ENCODE measurements at regions not wholly inside any gene's neighbourhood (a gene's known extent, or its start where the extent isn't known, plus 50 kb on each side); places are given as distances from the start of the nearest gene placed in this dataset.
"Not testable (repeated sequence)": the region's sequence is repeated elsewhere in the genome, so short reads cannot be mapped to it uniquely, and the experiment has no call there.

DNA sequence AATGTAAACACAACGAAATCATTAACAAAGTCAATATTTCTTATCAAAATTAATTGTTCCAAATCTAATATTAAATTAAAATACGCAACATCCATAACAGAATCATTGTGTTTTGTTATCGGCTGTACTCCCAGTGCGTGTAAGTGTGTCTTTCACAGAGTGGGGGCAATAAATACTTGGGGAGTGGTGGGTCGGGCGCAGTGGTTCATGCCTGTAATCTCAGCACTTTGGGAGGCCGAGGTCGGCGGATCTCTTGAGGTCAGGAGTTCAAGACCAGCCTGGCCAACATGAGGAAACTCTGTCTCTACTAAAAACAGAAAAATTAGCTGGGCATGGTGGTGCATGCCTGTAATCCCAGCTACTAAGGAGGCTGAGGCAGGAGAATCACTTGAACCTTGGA is 893.6 kb upstream of the SLITRK1 start:
- DNase-seq (ENCODE audit: low read depth in 2 of 2): not testable (repeated sequence)

DNA sequence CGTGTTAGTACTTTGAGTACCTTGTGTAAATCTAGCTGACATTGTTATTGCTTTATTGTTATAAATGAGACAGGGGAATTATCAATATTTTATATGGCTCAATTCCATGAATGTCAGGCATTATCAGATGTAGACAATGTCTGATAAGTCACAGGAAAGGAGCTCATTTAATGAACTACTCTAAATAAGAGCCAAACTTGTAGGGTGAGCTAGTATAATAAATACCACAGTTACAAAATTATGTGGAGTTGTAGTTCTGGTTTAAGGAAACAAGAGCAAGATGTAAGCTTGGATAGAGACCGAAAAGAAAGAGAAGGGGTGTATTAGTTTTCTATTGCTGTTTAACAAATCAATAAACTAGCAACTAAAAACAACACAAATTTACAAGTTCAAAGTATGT is 891.8 kb upstream of the SLITRK1 start:
- DNase-seq (ENCODE audit: low read depth in 2 of 2): no peak

DNA sequence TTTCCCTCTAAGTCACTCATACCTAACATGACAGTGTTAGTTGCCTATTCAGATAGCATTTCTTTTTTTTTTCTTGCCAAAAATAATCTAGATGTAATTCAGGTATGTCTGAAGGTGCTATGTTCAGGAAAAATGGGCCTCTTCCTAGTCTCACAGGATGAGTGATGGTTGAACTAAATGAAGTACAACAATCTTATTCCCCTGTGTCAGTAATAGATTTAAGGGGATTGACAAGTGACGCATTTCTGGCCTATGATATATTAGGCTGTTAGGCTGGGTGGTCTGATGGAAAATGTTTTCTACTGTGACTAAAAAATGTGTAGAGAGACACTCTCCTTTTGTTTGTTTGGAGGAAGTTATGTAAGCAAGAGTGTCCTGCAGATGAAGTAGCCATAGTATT is 878.7 kb upstream of the SLITRK1 start:
- no peak for DNase-seq (ENCODE audit: low read depth in 2 of 2)

DNA sequence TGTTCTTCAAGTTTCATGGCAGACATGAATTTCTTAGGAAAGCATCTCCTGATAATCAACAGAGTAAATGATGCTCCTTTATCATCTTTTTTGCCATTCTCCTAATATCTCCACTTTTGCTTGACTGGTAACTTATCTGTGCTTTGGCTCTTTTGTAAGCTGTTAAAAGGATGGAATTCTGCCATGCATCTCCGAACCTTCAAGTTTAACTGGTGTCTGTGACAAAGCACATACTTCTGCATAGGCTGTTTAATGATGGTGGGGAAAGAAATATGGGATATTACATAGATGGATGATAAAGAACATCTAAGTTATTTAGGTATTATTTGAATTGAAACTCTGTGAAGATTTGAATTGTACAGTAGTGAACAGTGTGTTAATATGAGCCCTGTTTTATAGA is 866.9 kb upstream of the SLITRK1 start:
- DNase-seq (ENCODE audit: low read depth in 2 of 2): no peak

DNA sequence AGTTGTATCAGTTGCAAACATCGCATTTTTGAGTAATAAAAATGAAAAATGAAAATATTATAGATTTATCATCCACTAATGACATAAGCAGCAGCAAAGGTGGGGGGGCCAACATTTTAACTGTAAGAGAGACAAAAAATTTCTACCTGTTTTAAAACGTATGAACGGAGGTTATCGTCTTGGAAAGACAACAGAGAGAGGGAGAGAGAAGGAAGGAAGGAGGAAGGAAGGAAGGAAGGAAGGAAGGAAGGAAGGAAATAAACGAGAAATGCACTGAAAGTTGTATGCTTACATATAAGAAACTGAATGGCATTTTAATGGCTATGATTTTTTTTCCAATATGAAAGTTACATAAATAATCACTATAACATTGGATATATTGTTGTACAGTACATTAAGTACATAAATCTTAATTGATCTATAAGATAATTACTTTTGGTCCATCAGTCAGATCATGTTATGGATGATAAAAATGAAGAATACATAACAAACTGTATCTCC is 862.8 kb upstream of the SLITRK1 start:
- DNase-seq (ENCODE audit: low read depth in 2 of 2): no peak

DNA sequence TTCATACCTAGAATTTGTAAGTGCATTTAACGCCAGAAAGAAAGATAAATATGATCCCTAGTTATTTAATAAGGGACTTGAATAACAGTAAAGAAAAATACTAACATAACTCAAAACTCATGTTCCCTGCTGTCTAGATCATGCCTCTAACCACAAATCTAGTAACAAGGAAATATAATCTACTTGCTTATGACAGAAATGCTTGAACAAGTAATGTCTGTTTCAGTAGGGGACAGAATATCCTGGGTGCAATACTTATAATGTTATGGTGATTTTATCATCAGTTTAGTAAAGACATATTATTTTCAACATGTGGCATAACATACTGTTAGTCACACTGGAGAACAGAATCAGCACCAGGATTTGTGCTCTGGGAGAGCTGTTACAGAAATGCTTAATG is 861.9 kb upstream of the SLITRK1 start:
- no peak for DNase-seq (ENCODE audit: low read depth in 2 of 2)

DNA sequence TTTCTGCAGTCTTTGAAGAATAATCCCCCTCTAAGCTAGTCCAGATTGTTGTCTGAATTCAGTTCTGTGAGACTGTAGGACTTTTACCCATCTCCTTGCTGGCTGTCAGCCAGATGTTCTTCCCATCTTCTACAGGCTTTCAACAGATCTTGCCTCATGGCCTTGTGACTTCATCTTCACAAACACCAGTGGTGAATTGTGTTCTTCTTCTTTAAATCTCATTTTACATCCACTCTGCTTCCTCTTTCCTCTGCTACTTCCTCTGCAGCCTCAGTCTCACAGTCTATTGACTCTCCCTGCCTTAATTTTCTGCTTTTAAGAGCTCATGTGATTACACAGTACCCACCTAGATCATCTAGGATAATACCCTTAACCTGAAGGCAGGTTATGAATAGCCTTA is 859.0 kb upstream of the SLITRK1 start:
- DNase-seq (ENCODE audit: low read depth in 2 of 2): no peak

DNA sequence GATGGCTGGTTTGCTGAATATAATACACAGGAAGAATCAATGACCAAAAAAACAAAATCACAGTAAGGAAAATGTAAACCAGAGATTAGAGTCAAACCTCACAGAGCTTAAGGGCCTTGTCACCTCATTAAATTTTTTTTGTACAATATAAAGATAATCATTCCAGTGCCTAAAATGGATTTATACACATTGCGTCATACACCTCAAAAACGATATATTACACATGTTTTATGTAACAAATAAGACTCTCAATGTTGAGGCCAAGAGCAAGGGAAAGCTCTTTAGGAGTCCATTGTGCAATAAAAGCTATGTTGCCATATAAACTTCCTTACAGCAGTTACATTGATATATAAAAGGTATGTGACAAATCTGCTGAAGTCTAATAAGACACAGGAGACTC is 856.7 kb upstream of the SLITRK1 start:
- DNase-seq (ENCODE audit: low read depth in 2 of 2): no peak

DNA sequence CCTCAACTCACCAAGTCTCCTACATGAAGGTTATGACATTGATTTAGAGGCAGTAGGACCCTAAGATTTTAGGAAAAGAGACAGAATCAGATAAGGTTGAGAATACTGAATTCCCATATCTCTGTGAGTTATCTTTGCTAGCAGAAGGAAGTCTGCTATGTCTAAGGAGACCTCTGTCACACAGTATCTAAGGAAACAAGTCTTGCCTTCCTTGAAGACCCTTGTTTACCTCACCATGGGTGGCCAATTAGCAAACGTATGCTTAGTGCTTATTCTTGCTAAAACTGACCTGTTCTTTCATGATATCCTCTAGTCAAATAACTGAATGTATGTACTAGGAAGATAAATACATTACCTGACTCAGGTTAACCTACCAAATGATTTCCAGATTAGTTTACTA is 855.4 kb upstream of the SLITRK1 start:
- DNase-seq (ENCODE audit: low read depth in 2 of 2): no peak

DNA sequence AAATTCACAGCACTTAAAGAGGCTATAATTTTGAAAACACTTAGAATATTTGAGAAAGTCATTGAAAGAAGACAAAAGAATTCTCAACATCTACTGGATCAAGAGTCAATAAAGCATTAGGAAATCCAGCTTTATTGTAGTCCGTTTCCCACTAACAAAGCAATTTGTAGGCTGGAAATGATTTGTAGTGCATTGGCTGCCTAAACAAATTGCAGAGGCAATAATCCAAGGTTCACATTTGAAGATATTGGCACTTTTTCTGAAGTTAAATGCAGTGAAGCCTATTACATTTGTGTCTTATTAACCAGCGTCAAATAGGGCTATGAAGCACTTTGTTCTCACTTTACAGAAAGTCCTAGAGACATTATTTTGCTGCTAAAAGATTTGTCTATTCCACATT is 848.1 kb upstream of the SLITRK1 start:
- DNase-seq (ENCODE audit: low read depth in 2 of 2): no peak

DNA sequence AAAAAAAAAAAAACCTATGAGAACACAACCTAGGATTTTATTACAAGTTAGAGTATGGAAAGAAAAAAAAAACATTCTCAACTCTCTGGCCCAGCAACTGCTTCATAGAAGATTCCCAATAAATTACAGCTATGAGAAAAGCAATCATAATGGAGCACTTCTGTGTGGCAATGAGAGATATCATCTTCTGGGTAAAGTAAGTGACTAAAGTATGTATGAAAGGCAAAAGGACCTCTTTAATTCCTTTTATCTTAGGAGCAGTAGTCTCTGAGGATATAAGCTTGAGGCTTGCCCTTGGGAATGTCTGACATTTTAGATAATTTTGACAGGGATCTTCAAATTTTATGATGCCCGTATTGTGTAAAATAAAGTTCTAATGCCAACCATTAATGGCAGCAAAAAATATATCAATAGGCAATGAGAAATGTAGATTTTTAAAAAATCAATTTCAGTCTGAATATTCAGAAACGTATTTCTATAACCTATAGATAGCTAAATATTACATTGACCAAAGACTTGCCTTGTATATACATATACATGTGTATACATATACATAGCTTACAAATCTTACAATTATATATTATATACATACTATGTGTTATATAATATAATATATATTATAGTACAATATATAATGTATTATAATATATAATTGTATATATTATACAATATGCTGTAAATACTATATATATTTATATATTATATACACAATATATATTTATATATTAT is 823.9 kb upstream of the SLITRK1 start:
- no peak for DNase-seq (ENCODE audit: low read depth in 2 of 2)

DNA sequence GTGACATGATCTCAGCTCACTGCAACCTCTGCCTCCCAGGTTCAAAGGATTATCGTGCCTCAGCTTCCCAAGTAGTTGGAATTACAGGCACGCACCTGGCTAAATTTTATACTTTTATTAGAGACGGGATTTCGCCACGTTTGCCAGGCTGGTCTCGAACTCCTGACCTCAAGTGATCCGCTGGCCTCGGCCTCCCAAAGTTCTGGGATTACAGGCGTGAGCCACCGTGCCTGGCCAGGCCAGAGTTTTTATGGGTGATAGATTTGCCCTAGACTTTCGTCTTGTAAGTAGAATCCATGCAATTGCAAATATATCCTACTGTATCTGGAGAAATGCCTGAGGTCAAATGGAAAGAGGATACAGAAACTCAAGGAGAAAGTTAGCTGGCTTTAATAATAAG is 819.9 kb upstream of the SLITRK1 start:
- DNase-seq (ENCODE audit: low read depth in 2 of 2): no peak

DNA sequence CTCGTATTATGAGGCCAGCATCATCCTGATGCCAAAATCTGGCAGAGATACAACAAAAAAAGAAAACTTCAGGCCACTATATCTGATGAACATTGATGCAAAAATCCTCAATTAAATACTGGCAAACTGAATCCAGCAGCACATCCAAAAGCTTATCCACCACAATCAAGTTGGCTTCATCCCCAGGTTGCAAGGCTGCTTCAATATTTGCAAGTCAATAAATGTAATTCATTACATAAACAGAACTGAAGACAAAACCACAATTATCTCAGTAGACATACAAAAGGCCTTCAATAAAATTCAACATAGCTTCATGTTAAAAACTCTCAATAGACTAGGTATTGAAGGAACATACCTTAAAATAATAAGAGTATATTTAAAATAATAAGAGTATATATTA is 815.3 kb upstream of the SLITRK1 start:
- not testable (repeated sequence) for DNase-seq (ENCODE audit: low read depth in 2 of 2)

DNA sequence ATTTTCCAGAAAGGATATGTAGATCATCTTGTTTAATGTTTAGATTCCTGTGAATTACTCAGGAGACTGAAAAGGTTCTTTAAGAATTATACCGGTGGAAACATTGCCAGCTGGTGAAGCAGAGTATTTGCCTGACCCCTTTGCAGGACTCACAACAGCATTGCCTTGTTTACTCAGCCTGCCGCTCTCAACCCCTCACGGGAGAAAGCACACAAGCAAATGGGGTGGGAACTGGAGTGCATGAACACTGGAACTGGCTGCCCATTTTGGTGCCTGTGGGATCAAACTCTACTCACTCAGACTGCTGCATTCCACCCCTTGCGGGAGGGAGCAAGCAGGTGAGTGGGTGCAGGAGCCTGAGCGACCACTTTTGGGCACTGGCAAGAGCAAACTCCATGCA is 804.7 kb upstream of the SLITRK1 start:
- DNase-seq (ENCODE audit: low read depth in 2 of 2): no peak

DNA sequence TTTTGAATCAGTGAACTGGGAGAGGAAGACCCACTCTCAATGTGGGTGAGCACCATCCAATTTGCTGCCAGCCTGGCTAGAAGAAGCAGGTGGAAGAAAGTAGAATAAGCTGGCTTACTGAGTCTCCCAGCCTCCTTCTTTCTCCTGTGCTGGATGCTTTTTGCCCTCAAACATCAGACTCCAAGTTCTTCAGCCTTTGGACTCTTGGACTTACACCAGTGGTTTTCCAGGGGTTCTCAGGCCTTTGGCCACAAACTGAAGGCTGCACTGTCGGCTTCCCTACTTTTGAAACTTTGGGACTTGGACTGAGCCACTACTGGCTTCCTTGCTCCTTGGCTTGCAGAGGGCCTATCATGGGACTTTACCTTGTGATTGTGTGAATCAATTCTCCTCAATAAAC is 804.2 kb upstream of the SLITRK1 start:
- no peak for DNase-seq (ENCODE audit: low read depth in 2 of 2)

DNA sequence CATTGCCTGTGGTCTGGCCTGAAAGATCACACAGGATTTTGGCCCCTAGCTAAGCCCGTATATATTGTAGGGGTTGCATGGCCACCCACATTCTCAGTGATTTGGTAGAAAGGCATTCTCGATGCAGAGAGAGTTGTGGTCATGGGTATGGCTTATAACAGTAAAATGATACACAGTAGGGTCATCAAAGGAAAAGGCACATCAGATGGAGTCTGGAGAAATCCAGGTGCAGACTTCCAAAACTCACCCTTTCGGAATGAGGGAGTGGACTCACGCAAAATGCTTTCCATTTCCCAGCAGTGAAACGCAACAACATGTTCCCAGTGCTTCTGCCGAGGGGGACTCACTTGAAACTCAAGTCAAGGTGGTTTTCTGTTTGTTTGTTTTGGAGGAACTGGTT is 802.5 kb upstream of the SLITRK1 start:
- DNase-seq (ENCODE audit: low read depth in 2 of 2): no peak

DNA sequence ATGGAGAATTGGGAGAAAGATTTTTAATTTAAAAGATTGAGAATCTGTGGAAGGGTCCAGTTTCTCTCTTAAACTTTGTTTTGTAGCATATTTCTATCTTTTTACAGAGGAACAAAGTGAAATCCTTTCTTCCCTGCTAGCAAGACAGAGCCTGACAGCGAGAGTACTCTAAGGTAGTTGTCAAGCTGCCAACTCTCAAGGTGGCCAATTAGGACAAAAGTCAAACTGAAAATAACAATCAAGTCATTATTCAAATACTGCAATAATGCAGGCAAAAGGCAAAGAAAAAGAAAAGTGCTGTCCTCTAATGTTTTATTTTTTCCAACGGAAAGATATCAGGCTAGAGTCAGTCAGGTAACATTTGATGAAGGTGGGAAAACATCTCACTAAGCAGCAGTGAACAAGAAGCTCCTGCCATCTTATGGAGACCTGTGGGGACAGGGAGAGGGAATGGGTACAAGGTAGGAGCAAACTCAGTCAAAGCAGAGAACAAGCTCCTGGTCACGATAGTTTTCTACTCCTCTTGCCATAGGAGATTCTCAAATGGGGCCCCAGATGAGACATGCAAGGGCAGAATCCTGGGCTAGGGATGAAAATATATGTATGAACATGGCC is 801.9 kb upstream of the SLITRK1 start:
- DNase-seq (ENCODE audit: low read depth in 2 of 2): no peak

DNA sequence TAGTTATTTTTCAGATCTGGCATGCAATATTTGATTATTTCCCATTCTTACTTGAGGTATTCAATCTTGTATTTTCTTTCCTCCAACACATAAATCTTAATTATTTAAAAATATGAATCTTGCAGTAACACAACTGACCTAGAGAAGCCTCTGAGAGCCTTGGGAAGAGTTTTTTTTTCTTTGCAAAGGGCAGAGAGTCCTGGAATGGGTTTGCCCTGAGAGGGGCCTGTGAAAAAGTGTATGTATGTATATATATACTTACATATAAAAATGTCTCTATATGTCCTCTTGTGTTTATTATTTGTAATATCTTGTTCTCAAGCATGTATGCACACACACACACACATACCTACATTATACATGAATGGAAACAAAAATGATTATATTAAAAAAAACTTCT is 801.2 kb upstream of the SLITRK1 start:
- DNase-seq (ENCODE audit: low read depth in 2 of 2): no peak

DNA sequence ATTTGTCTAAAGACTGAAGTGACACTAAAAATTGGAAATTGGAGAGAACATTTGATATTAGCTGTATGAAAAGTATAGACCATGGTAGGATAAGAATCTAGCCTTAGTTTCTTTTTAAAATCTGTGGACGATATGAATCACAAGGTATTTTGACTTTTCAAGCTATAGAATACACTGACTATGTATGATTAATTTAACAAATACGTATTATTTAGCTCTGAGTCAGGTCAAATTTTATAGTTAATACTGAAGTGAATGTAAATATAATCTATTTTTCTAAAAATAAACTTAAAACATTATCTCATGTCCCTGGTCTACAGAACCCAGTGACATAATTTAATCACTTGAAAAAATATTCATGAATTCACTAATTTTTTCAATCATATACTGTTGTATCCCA is 795.6 kb upstream of the SLITRK1 start:
- DNase-seq (ENCODE audit: low read depth in 2 of 2): no peak

DNA sequence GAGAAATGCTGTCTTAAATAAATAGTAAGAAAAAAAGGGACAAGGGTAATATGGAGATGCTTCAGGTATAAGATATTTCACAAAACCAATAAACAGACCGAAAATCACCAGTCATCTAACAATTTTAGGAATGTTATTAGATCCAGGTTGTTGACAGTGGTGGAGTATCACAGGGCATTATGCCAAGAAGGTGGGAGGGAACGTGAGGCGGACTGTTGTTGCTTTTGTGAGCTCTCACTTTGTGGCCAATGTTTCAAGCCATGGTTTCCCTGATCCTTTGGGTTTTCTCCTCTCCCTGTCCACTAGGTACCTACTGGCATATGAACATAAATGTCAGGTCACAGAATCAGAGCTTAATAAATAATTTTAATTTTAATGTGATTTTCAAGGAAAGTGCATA is 790.3 kb upstream of the SLITRK1 start:
- DNase-seq (ENCODE audit: low read depth in 2 of 2): no peak

DNA sequence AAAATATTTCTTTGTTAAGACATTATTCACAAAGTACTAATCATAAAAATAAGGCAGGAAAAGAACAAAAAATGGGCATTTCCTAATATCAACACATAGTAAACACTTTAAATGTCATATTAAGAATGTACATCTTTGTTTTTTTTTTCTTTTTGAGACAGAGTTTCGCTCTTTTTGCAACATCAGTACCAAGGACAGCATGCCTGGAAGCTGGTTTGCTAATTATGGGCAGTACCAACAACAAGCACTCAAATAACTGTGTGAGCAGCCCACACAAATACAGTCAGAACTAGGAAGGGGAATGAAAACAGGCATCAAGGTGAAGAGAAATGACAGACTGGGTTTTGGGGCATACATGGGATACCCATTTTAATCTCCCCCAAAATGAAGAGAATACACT is 788.0 kb upstream of the SLITRK1 start:
- DNase-seq (ENCODE audit: low read depth in 2 of 2): no peak

DNA sequence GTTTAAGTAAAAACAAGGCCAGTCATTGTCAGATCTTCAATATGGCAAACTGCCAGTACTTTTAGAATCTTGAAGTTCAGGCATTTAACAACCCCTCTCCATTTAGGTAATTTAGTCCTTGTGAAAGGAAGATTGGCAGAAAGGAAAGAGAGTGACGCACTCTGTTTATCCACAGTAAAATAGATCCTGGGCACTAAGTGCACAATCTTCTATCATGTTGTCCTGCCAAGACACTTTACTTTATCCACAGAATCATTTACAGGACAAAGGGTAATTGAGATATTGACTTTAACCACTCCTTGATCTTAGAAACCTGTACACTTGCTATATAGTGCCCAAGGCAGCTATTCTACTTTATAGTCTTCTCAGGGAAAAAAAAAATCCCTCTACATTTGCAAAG is 786.4 kb upstream of the SLITRK1 start:
- no peak for DNase-seq (ENCODE audit: low read depth in 2 of 2)

DNA sequence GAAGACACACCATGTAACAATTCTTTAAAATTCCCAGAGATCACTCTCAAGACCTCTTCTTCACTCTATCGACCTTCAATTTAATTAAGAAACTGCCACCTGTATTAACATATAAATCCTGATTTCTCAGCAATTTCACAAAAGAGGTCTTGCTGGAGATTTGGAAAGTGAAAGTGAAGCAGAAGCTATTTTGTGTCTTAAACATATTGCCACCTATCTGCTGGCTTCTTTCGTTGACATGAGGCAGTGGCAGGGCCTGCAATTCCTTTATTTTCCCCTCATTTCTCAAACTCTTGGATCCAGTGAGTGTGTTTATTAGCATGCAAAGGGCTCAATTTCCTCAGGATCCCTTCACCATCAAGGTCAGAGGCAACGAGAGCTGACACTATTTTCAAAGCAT is 780.2 kb upstream of the SLITRK1 start:
- no peak for DNase-seq (ENCODE audit: low read depth in 2 of 2)

DNA sequence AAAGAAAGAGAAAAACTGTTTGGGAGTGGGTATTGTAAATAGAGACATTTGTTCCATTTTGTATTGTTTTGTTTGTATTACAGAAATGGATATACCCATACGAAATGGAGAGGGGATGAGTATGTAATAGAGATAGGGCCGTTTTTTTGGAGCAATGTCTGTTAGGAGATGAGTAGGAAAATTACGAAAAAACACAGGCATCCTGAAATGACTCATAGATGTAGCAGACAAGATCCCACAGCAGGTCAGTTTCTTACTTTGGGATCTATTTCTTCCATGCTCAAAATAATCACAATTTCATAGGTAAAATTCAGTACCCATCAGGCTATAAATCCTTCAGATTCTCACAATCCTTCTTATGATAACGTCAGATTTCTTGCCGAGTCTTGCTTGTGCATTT is 779.4 kb upstream of the SLITRK1 start:
- no peak for DNase-seq (ENCODE audit: low read depth in 2 of 2)
